ENCODE measurements at regions not wholly inside any gene's neighbourhood (a gene's known extent, or its start where the extent isn't known, plus 50 kb on each side); places are given as distances from the start of the nearest gene placed in this dataset.

DNA sequence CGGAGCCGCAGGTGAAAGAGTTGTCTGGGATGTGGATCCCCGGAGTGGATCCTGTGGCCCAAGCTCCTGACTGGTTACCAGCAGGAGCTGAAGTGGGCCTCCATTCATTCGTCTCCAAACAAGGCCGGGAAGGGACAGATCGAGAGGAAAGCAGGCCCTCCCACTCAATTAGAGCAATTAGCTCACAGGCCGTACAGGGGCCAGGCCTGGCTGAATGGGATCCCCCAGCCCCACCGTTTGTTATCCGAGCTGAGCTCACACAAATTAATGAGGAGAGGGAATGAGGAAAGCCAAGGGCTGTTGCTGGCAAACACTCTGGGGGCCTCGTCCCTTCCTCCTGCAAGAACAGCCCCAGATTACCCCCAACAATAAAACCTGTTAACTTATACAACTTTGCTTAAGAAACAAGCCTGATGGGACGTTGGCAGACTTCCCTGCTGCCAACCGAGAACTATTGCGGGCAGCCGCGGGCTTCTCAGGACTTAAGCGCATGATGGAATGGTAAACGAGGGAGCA lies 338.0 kb downstream of the BCL11A start:
- Histone ChIP-seq H3K36me3 (replicated peaks in 1 of 2; ENCODE audit: control extremely low read depth in 1 of 2, control insufficient read depth in 1 of 2, extremely low read depth in 1 of 2, insufficient read depth in 2 of 2, low read length in 1 of 2) (no peaks in the 10 kb centered on the region), H3K4me3 (ENCODE audit: control extremely low read depth in 1 of 5, extremely low read depth in 1 of 5, insufficient read depth in 1 of 5, low read depth in 2 of 5, low read length in 4 of 5) (no peak overlapping the region), H3K79me2 (ENCODE audit: control insufficient read depth, insufficient read depth, low read length) (no peaks in the 10 kb centered on the region), H2AFZ (ENCODE audit: insufficient read depth, low read depth, low read length, poor library complexity, severe bottlenecking) (no peak overlapping the region), H3K27me3 (replicated peaks in 1 of 4; ENCODE audit: control extremely low read depth in 1 of 4, control insufficient read depth in 3 of 4, insufficient read depth in 4 of 4, low read length in 3 of 4) (no peaks in the 10 kb centered on the region), H3K4me2 (replicated peaks; ENCODE audit: low read depth, low read length, poor library complexity, severe bottlenecking) (no peak overlapping the region), H4K20me1 (ENCODE audit: control insufficient read depth, insufficient read depth, low read length, poor library complexity, severe bottlenecking) (no peaks in the 10 kb centered on the region), H3K4me1 (ENCODE audit: control insufficient read depth in 2 of 2, insufficient read depth in 2 of 2, low read length in 2 of 2) (no peaks in the 10 kb centered on the region), H3K27ac (ENCODE audit: low read length in 2 of 2) (no peak overlapping the region), H3K9me3 (ENCODE audit: control extremely low read depth in 1 of 3, control insufficient read depth in 2 of 3, insufficient read depth in 1 of 3, low read length in 2 of 3) (peaks cover 0 to 5% (median 0%) of the 10 kb centered on the region in 3 donors), H3K9ac (ENCODE audit: low read length) (no peak overlapping the region)
- no peak for TF ChIP-seq EZH2 (IDR thresholded peaks at IDR 0.05; ENCODE audit: borderline replicate concordance, insufficient read depth, low read depth, low read length, poor library complexity, severe bottlenecking)
- DNase-seq (no peak), ATAC-seq (ENCODE audit: low read depth) (no peak)
- no peak overlapping the region for H3K27ac Mint-ChIP-seq
- CTCF ChIA-PET: interaction anchor here (0.6 to 1.1 kb wide), 2 partner anchors 10 to 763 kb away, joined by 3 read pairs; no protein-coding TSS in a partner anchor
- no peaks in the 10 kb centered on the region for H3K27me3 Mint-ChIP-seq
- peaks cover 5% of the 10 kb centered on the region for H3K4me1 Mint-ChIP-seq
- intact Hi-C loops (cut with micrococcal nuclease): no loop called here
- POLR2A ChIA-PET: no interaction called here
- no peak overlapping the region for H3K4me3 Mint-ChIP-seq
- WGBS (ENCODE audit: insufficient coverage): 96% methylated on average over 11 of the region's 17 CpGs
- H3K9me3 Mint-ChIP-seq (ENCODE audit: insufficient read depth): no peaks in the 10 kb centered on the region

- intact Hi-C loops (cut with micrococcal nuclease): no loop called here
- Mint-ChIP-seq H3K27ac (no peak overlapping the region), H3K4me1 (peaks cover 5% of the 10 kb centered on the region), H3K27me3 (no peaks in the 10 kb centered on the region), H3K4me3 (no peak overlapping the region), H3K9me3 (ENCODE audit: insufficient read depth) (no peaks in the 10 kb centered on the region)
- H3K4me3 ChIP-seq (ENCODE audit: control extremely low read depth in 1 of 5, extremely low read depth in 1 of 5, insufficient read depth in 1 of 5, low read depth in 2 of 5, low read length in 4 of 5): no peak overlapping the region
- no peak overlapping the region for H3K27ac ChIP-seq (ENCODE audit: low read length in 2 of 2)
- H3K4me1 ChIP-seq (ENCODE audit: control insufficient read depth in 2 of 2, insufficient read depth in 2 of 2, low read length in 2 of 2): no peaks in the 10 kb centered on the region
- no peak for TF ChIP-seq CTCF (IDR thresholded peaks at IDR 0.05)
- no peak for TF ChIP-seq EZH2 (IDR thresholded peaks at IDR 0.05; ENCODE audit: borderline replicate concordance, insufficient read depth, low read depth, low read length, poor library complexity, severe bottlenecking)
- no peaks in the 10 kb centered on the region for H4K20me1 ChIP-seq (ENCODE audit: control insufficient read depth, insufficient read depth, low read length, poor library complexity, severe bottlenecking)
- no peak overlapping the region for H2AFZ ChIP-seq (ENCODE audit: insufficient read depth, low read depth, low read length, poor library complexity, severe bottlenecking)
- H3K79me2 ChIP-seq (ENCODE audit: control insufficient read depth, insufficient read depth, low read length): no peaks in the 10 kb centered on the region
- ATAC-seq (ENCODE audit: low read depth) (no peak), DNase-seq (no peak)
- no peaks in the 10 kb centered on the region for H3K36me3 ChIP-seq (replicated peaks in 1 of 2; ENCODE audit: control extremely low read depth in 1 of 2, control insufficient read depth in 1 of 2, extremely low read depth in 1 of 2, insufficient read depth in 2 of 2, low read length in 1 of 2)
- H3K4me2 ChIP-seq (replicated peaks; ENCODE audit: low read depth, low read length, poor library complexity, severe bottlenecking): no peak overlapping the region
- POLR2A ChIA-PET: no interaction called here
- H3K9ac ChIP-seq (ENCODE audit: low read length): no peak overlapping the region
- no peaks in the 10 kb centered on the region for H3K27me3 ChIP-seq (replicated peaks in 1 of 4; ENCODE audit: control extremely low read depth in 1 of 4, control insufficient read depth in 3 of 4, insufficient read depth in 4 of 4, low read length in 3 of 4)
- CTCF ChIA-PET: no interaction called here
- peaks cover 0 to 5% (median 0%) of the 10 kb centered on the region in 3 donors for H3K9me3 ChIP-seq (ENCODE audit: control extremely low read depth in 1 of 3, control insufficient read depth in 2 of 3, insufficient read depth in 1 of 3, low read length in 2 of 3)
Measured at GRCh38 chr2:60214626-60214875, 338.9 kb downstream of the BCL11A start.
